ENCODE measurements at regions not wholly inside any gene's neighbourhood (a gene's known extent, or its start where the extent isn't known, plus 50 kb on each side); places are given as distances from the start of the nearest gene placed in this dataset.
"Not testable (repeated sequence)": the region's sequence is repeated elsewhere in the genome, so short reads cannot be mapped to it uniquely, and the experiment has no call there.

DNA sequence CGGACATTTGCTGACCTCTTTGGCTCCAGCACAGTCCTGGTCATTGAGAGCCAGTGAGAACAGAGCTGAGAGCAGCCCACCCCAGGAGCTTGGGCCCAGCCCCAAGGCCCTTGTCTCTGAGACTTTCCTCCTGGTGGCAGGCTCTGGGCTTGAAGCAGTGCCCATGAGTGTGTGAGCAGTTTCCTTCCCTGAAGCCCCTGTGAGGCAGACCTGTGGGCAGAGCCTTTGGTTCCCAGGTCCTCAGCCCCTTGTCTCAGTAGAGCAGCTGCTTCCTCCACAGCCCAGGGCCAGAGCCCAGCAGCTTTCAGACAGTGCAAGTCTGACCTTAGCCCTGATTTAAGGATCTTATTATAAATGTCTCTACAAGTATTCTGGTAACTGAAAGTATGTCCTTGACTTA is 1185.0 kb downstream of the RPIA start:
- not testable (repeated sequence) for DNase-seq

DNA sequence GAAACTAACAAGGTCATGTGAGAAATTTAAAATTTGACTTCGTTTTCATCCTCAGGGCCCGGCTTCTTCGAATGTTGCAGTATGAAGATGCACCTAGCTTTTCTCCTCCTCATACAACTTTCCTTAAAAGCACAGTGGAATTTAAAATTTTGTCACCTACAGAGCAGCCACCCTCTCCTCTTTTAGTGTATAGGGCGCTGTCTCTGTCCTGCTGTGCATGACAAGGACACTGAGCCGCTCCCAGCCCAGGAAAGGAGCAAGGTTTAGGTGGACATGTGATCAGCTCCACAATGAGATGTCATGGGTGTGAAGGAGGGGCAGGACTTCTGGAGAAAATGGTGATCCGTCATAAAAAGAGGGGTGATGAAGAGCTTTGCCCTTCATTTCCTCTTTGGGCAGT is 1185.4 kb downstream of the RPIA start:
- not testable (repeated sequence) for DNase-seq

DNA sequence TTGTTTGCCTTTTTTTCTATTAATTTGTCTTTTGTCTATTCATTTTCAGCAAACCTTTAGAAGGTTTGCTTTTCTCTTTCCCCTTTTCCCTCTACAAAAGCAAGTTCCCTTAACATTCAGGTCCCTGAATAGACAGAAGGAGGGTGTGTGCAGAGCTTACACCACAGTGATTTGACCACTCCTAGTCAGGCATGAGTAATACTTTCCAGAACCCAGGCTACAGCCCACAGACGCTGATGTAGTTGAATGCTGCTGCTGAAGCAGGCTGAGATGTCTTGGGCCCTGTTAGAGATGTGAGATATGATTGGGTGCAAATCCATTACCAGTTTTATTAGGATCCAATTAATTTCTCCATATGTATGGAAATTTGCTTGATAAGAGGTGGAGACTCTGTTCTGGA is 1191.4 kb downstream of the RPIA start:
- DNase-seq: not testable (repeated sequence)

DNA sequence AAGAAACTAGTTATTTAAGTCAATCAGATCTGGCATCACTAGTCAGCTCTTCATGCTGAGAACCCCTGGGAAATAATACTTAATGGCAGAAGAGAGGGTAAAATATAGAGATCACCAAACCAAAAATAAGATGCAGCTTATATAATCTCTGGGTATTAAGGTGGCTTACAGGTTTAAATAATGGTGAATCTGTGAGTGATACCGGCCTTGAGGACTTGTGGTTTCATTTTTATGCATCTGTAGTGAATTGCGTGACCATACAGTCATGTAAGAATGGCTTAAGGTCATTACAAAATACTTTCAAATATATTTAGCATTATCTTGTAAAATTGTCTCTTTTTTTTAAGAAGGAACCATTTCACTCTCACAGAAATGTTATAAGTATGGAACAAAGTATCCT is 1192.2 kb downstream of the RPIA start:
- not testable (repeated sequence) for DNase-seq

DNA sequence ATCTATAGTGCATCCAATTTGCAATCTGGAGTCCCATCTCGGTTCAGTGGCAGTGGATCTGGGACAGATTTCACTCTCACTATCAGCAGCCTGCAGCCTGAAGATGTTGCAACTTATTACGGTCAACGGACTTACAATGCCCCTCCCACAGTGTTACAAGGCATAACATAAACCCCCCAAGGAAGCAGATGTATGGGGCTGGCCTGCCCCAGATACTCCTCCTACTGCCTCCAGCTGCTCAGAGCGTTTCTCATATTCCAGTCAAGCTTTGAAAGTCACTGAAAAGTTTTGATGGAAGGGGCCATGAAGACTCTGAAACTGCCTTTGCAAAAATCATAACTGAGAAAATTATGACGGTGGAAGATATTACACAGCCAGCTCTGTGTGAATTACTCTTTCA is 1193.6 kb downstream of the RPIA start:
- DNase-seq: not testable (repeated sequence)

DNA sequence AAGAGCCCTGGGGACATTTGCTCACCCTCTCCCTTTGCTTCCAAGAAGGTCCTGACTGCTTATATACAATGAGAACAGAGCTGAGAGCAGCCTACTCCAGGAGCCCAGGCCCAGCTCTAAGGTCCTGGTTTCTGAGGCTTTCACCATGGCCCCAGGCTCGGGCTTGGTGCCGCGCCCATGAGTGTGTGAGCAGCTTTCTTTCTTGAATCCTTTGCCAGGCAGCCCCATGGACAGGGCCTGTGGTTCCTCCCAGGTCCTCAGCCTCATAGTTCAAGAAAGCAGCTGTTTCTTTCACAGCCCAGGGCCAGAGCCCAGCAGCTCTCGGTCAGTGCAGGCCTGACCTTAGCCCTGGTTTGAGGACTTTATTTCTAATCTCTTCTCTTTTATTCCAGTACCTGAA is 1197.2 kb downstream of the RPIA start:
- not testable (repeated sequence) for DNase-seq

DNA sequence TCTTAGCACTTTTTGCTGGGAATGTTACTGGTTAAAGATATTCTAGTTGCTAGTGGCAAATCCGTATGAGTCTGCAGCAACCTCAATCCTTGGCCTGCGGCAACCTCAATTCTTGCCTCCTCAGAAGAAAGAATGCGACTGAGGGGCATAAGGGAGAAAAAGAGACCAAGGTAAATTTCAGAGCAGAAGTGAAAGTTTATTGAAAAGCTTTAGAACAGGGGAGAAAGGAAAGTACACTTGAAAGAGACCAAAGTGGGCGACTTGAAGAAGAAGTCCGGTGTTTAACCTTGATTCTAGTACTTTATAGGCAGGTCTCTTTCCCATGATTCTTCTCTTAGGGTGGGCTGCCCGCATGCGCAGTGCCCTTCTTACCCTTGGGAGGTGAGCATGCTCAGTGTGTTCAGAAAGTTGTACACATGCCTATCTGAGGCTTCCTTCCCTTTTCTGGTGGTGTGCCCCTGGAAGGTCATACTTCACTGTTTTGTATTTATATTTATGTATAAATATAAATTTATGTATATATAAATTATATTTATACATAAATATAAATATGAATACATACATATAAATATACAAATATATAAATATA is 1198.8 kb downstream of the RPIA start:
- not testable (repeated sequence) for DNase-seq

DNA sequence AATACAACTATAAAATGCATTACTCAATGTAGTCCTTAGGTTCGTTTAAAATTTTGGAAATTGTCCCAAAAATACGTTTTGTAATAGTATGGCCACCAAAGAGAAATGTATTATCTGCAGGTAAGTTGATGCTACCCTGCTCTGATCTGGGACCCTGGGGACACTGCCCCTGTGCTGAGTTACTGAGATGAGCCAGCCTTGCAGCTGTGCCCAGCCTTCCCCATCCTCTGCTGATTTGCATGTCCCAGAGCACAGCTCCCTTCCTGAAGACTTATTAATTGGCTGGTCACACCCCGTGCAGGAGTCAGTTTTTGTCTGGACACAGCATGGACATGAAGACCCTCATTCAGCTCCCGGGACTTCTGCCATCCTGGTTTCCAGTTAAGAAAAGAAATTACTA is 1203.5 kb downstream of the RPIA start:
- not testable (repeated sequence) for DNase-seq

DNA sequence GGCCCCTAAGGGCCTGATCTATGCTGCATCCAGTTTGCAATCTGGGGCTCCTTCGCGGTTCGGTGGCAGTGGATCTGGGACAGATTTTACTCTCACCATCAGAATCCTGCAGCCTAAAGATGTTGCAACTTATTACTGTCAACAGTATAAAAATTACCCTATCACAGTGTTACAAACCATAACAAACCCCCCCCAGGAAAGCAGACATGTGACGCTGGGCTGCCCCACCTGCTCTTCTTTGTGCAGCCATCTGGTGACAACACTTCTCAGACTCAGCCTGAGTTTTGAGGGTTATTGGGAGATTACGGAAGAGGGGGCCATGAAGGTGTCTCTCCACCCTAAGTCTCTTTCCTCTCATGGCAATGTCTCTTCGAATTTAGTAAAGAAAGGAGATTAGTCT is 1204.2 kb downstream of the RPIA start:
- DNase-seq: not testable (repeated sequence)

DNA sequence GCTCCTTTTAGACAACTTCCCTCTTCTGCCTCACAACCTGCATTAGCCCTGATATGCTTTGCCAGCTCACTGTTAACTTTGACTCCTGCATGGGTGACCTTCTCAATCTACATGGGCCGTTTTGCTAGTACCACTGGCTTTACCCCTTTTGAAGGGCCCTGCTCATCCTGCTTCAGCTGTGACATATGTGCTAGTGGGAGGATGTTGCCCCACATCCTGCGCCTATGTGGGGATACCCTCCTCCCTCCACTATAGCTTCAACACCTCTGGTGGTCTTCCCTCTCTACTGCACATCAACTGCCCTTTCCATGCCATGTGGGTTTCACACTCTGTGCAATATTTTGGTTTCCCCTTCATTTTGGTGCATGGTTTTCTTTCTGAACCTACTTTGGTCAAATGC is 1235.5 kb downstream of the RPIA start:
- DNase-seq: not testable (repeated sequence)

DNA sequence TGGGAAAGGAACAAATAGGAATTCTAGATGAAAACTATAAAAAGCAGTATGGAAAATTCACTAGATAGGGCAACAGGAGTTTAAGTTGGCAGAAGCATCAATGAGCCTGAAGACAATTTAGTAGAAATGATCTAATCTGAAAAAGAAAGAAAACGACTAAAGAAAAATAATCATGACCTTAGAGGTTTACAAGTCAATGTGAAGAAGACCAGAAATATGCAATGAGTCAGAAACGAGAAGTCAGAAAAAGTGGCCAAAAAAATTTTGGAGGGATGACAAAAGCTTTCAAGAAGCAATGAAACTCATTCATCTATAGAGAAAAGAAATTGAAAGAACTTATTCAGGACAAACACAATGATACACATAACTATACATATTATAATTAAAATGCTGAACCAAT is 1244.0 kb downstream of the RPIA start:
- not testable (repeated sequence) for DNase-seq

DNA sequence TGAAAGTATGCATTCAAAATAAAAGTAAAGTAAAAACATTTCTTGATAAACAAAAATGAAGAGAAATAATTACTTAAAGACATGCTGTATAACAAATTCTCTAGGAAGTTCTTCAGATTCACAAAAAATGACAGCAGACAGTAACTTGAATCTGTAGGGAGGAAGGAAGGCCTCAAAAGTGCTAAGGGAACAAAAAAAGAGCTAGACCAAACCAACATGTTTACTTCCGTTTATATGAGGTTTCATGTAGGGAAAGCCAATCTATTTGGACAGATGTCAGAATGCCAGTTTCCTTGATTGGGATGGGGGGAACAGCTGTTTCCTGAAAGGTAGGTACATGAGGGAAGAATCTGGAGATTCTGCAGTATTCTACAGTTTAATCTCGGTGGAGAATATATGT is 1244.5 kb downstream of the RPIA start:
- not testable (repeated sequence) for DNase-seq

DNA sequence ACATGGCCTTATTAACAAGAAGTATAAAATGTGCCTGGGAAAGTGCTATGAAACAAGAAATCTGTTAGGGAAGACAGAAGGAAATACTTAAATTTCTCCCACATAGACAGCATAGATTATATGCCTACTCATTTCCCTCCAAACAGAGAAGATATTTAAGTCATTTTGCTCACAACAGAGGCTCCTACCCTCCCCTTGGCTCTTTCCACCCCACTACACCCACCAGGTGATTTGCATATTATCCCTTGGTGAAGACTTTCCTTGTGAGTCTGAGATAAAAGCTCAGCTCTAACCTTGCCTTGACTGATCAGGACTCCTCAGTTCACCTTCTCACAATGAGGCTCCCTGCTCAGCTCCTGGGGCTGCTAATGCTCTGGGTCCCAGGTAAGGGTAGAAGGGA is 1245.1 kb downstream of the RPIA start:
- not testable (repeated sequence) for DNase-seq

DNA sequence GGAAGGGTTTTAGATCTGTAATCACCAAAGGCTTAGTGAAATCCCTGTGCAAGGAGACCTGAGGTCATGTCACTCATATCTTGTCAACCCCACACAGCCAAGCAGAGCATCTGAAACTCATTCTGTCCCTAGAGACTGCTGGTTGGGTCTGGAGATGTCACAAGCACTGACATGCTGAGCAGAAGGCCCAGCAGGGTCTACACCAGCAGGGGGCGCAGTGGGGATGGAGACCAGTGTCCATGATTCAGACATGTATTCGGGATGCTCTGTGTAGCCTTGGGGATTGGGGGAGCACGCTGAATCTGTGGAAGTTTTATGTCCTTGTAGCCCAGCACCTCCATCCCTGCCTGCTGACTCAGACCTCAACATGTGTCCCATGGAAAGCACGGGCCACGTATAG is 1247.3 kb downstream of the RPIA start:
- DNase-seq: not testable (repeated sequence)

DNA sequence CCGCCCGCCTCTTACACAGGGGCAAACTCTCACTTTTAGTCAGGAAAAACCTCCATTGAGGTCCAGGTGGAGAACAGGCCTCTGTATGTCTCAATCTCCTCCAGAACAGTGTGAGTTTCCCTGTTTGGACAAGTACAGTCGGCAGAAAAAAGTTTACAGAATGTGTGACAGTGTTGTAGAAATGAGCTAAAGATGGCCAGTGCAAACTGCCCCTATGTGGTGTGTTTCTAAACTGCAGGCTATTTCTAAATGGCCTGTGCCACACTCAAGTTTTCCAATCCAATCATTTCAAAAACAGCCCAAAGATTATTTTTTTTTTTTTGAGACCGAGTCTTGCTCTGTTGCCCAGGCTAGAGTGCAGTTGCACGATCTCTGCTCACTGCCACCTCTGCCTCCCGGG is 1252.8 kb downstream of the RPIA start:
- not testable (repeated sequence) for DNase-seq

DNA sequence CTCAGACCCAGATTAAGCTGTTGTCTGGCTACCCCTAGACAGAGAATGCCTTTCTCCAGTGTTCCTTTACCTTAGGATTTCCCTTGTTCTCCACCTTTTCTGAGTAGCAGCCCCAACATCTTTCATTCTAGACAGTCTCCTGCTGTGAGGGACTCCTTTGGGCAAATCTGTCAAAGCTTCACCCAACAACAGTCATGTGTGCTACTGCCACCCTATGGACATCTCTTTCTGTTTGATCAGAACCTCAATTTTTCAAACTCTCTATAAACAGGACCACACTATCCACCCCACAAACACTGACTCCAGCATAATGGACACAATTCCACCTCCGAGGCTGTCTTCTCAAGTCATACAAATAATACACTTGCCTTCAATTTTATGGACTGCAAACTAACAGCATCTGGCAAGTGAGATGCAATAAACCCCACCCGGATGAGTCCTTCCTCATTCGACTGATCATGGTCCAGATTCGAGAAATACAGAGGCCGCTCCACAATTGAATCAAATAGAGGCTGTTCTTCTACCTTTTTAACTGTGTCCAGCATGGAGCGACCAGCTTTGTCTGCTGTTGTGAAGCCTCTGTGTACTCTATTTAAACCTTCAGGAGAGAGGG is 1253.6 kb downstream of the RPIA start:
- not testable (repeated sequence) for DNase-seq

DNA sequence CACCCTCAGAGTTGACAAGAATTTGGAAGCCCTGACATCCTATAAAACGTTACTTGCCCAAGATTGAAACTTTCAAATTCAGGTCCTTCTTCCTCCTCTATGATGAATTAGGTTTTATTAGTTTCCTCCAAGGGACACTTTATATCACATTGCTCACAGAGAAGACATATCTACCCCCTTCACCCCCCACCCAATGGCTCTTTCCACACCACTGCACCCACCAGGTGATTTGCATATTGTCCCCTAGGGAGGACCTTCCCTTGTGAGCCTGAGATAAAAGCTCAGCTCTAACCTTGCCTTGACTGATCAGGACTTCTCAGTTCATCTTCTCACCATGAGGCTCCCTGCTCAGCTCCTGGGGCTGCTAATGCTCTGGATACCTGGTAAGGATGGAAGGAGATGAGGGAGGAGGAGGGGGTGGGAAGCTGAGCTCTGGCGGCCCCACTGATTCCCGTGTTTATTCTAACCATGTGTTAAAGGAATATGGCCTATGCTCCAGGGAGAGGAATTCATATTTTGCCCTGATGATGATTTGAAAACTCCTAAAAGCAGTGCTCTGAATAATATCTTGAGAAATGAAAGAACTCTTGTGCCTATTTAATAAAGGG is 1255.8 kb downstream of the RPIA start:
- not testable (repeated sequence) for DNase-seq

DNA sequence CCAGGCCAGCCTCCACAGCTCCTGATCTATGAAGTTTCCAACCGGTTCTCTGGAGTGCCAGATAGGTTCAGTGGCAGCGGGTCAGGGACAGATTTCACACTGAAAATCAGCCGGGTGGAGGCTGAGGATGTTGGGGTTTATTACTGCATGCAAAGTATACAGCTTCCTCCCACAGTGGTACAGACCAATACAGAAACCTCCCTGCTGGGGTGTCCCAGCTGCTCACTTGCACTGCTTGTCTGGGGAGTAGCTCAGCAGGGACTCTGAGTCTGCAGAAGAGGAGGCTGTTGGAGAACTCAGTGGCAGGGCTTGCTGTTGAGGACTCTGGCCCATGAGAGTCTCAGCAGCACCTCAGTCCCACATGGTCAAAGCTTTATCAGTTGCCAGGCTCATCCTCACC is 1256.6 kb downstream of the RPIA start:
- not testable (repeated sequence) for DNase-seq

DNA sequence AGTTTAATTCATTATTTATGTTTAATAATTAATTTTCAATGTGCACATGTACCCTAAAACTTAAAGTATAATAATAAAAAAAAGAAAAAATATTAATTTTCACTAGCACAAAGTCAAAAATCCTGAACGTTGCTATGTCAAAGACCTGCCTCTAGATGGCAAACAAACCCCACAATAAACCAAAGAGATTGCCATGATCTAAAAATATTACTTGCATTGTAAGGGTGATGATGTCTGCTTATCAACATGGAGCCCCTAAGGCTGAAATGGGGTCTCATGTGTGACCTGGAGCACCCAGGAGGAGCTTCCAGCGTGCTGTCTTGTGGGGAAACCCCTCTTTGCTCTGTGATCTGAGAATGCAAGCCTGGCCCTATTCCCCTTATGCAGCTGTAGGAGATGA is 1259.3 kb downstream of the RPIA start:
- not testable (repeated sequence) for DNase-seq

DNA sequence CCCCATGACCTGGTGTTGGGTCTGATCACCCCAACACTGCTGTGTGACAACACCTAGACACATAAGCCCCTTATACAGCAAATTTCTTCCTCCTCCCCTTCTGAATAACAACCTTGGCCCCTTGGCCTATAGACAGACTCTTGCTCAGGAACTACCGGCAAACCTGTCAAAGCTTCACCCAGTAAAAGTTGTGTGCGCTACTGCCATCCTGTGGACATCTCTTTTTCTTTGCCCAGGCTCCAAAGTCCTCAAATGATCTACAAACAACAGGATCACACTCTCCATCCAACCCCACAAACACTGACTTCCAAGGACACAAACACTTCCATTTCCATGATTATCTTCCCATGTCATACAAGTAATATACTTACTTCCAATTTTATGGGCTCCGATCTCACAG is 1265.8 kb downstream of the RPIA start:
- DNase-seq: not testable (repeated sequence)

DNA sequence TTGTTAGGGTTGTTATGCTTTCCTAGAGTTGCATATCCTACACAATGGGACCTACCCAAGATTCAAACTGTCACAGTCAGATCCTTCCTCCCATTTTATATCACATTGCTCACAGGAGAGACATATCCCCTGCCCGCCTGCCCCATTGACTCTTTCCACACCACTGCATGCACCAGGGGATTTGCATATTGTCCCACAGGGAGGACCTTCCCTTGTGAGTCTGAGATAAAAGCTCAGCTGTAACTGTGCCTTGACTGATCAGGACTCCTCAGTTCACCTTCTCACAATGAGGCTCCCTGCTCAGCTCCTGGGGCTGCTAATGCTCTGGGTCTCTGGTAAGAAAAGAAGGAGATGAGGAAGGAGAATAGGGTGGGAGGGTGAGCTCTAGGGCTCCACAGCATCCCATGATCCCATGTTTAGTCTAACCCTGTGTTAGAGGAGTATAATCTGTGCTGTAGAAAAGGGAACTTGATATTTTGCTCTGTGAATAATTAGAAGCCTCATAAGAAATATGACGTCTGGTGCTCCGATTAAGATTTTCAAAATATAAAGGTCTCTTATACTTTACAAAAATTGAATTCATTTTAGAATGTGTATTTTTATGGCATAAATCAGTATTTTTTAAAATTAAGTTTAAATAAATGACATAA is 1268.4 kb downstream of the RPIA start:
- DNase-seq: not testable (repeated sequence)

DNA sequence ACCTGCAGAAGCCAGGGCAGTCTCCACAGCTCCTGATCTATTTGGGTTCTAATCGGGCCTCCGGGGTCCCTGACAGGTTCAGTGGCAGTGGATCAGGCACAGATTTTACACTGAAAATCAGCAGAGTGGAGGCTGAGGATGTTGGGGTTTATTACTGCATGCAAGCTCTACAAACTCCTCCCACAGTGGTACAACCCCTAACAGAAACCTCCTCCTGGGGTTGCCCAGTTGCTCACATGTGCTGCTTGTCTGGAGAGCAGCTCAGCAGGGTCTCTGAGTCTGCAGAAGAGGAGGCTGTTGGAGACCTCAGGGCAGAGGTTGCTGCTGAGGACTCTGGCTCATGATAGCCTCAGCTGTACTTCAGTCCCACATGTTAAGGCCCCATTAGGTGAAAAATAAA is 1269.1 kb downstream of the RPIA start:
- DNase-seq: not testable (repeated sequence)

DNA sequence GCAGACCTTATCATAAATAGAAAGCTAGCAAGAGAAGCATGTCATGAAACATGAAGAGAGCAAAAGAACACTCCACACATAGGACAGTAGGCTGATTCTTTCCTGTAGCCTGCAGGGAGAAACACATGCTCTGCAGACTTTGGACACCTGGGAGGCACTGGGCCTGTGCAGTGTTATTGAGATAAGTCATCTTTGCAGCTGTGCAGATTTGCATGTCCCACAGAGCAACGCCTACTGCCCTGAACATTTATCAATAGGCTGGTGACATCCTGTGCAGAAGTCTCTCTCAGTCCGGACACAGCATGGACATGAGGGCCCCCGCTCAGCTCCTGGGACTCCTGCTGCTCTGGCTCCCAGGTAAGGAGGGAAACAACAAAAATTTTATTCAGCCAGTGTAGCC is 1277.1 kb downstream of the RPIA start:
- DNase-seq: not testable (repeated sequence)

Measured in right kidney (tissue), 1 donor.